ENCODE measurements at regions not wholly inside any gene's neighbourhood (a gene's known extent, or its start where the extent isn't known, plus 50 kb on each side); places are given as distances from the start of the nearest gene placed in this dataset.

- TF ChIP-seq CTCF (IDR thresholded peaks at IDR 0.05) (no peak), POLR2A (IDR thresholded peaks at IDR 0.05) (no peak)
These were observed 120.1 kb downstream of the ZNF486 start for GRCh38 chr19:20287070-20287469.
